ENCODE measurements at regions not wholly inside any gene's neighbourhood (a gene's known extent, or its start where the extent isn't known, plus 50 kb on each side); places are given as distances from the start of the nearest gene placed in this dataset.

GRCh38 chrX:37912777-37913176 lies 65.4 kb upstream of the DYNLT3 start:
- TF ChIP-seq POLR2A (IDR thresholded peaks at IDR 0.05; ENCODE audit: low read length) (no peak), GATA1 (IDR thresholded peaks at IDR 0.05; ENCODE audit: low read depth, low read length) (no peak)

Data from erythroblast (primary cell).